GM20000 (cell line): ENCODE measurements at regions not wholly inside any gene's neighbourhood (a gene's known extent, or its start where the extent isn't known, plus 50 kb on each side); places are given as distances from the start of the nearest gene placed in this dataset.

Experiments used
- DNase-seq: peaks from one replicate; pipeline ENCODE4 v3.0.0; 2012; ENCODE audit warnings: low spot score
- CTCF ChIP-seq: IDR thresholded peaks from 2 replicates; pipeline ENCODE4 v1.5.1; 2012; ENCODE audit warnings: mild to moderate bottlenecking, control low read depth; ENCODE audit errors: extremely low read depth, missing control alignments

- TF ChIP-seq CTCF = no peak
- no peak for DNase-seq
These were observed 385.1 kb downstream of the BUD13 start for GRCh38 chr11:116387641-116388040.

GRCh38 chr11:116386118-116386699 lies 386.6 kb downstream of the BUD13 start:
- no peak for DNase-seq
- no peak for TF ChIP-seq CTCF

- DNase-seq = no peak
- TF ChIP-seq CTCF = no peak
These were observed 387.9 kb downstream of the BUD13 start for GRCh38 chr11:116384876-116385275.

GRCh38 chr11:116384407-116384806 lies 388.4 kb downstream of the BUD13 start:
- DNase-seq = no peak
- TF ChIP-seq CTCF = no peak

GRCh38 chr11:116379185-116379828 lies 393.5 kb downstream of the BUD13 start:
- no peak for DNase-seq
- no peak for TF ChIP-seq CTCF

GRCh38 chr11:116376547-116376946 lies 396.2 kb downstream of the BUD13 start:
- TF ChIP-seq CTCF = no peak
- DNase-seq = no peak

- no peak for DNase-seq
- no peak for TF ChIP-seq CTCF
These were observed 396.7 kb downstream of the BUD13 start for GRCh38 chr11:116376054-116376453.
